Mesendoderm (in vitro differentiated cells): ENCODE measurements at regions not wholly inside any gene's neighbourhood (a gene's known extent, or its start where the extent isn't known, plus 50 kb on each side); places are given as distances from the start of the nearest gene placed in this dataset.

Experiments used
- DNase-seq: peaks from one replicate; pipeline ENCODE4 v3.0.0; 2013
- H2AK5ac ChIP-seq: 2 replicates; pipeline ENCODE4 v1.6.1; 2013; ENCODE audit warnings: low read length, inconsistent platforms
- H2BK120ac ChIP-seq: 2 replicates; pipeline ENCODE4 v1.6.1; 2013; ENCODE audit warnings: low read depth, mild to moderate bottlenecking, low read length, moderate library complexity, mixed read lengths
- H2BK15ac ChIP-seq: replicated peaks from 2 replicates; pipeline ENCODE4 v1.6.1; 2013; ENCODE audit warnings: low read depth, mild to moderate bottlenecking, moderate library complexity
- H2BK5ac ChIP-seq: 2 replicates; pipeline ENCODE4 v1.6.1; 2013; ENCODE audit warnings: low read length, inconsistent platforms
- H3K18ac ChIP-seq: 2 replicates; pipeline ENCODE4 v1.6.1; 2013; ENCODE audit warnings: mild to moderate bottlenecking, low read length, mixed read lengths
- H3K23ac ChIP-seq: one replicate; pipeline ENCODE4 v1.6.1; 2013; ENCODE audit warnings: low read length
- H3K27ac ChIP-seq: 2 replicates; pipeline ENCODE4 v1.5.1; 2013; ENCODE audit warnings: low read depth, mild to moderate bottlenecking, inconsistent platforms, low read length, moderate library complexity
- H3K27me3 ChIP-seq: 2 replicates; pipeline ENCODE4 v1.6.1; 2013; ENCODE audit warnings: low read length, control low read depth, mild to moderate bottlenecking, inconsistent platforms; ENCODE audit not compliant: insufficient read depth, poor library complexity
- H3K36me3 ChIP-seq: 2 replicates; pipeline ENCODE4 v1.6.1; 2013; ENCODE audit warnings: low read length, inconsistent platforms; ENCODE audit not compliant: control insufficient read depth, insufficient read depth
- H3K4ac ChIP-seq: one replicate; pipeline ENCODE4 v1.6.1; 2013; ENCODE audit warnings: low read depth, mild to moderate bottlenecking, low read length, moderate library complexity
- H3K4me1 ChIP-seq: 2 replicates; pipeline ENCODE4 v1.6.1; 2013; ENCODE audit warnings: low read depth, low read length, inconsistent platforms; ENCODE audit not compliant: control insufficient read depth
- H3K4me2 ChIP-seq: 2 replicates; pipeline ENCODE4 v1.6.1; 2013; ENCODE audit warnings: low read length
- H3K4me3 ChIP-seq: 2 replicates; pipeline ENCODE4 v1.5.1; 2013; ENCODE audit warnings: mild to moderate bottlenecking, low read length
- H3K56ac ChIP-seq: one replicate; pipeline ENCODE4 v1.6.1; 2013; ENCODE audit warnings: low read length
- H3K79me1 ChIP-seq: 2 replicates; pipeline ENCODE4 v1.6.1; 2013; ENCODE audit warnings: low read length, inconsistent platforms
- H3K79me2 ChIP-seq: 2 replicates; pipeline ENCODE4 v1.6.1; 2013; ENCODE audit warnings: mild to moderate bottlenecking, low read length; ENCODE audit not compliant: control insufficient read depth, insufficient read depth
- H3K9ac ChIP-seq: 2 replicates; pipeline ENCODE4 v1.6.1; 2013; ENCODE audit warnings: low read length, inconsistent platforms
- H4K5ac ChIP-seq: one replicate; pipeline ENCODE4 v1.6.1; 2013; ENCODE audit warnings: low read length
- H4K8ac ChIP-seq: one replicate; pipeline ENCODE4 v1.6.1; 2013; ENCODE audit warnings: low read depth, mild to moderate bottlenecking, control low read depth, low read length, moderate library complexity
- WGBS: extraction: QIAGEN DNeasy Blood & Tissue Kit; methylation state at CpG from one replicate; pipeline ENCODE4 v1.1.7; 2013; ENCODE audit warnings: low lambda C conversion rate, missing lambda C conversion rate; ENCODE audit not compliant: insufficient coverage; ENCODE audit errors: extremely low coverage; 5-methylcytosine and 5-hydroxymethylcytosine counted together

DNA sequence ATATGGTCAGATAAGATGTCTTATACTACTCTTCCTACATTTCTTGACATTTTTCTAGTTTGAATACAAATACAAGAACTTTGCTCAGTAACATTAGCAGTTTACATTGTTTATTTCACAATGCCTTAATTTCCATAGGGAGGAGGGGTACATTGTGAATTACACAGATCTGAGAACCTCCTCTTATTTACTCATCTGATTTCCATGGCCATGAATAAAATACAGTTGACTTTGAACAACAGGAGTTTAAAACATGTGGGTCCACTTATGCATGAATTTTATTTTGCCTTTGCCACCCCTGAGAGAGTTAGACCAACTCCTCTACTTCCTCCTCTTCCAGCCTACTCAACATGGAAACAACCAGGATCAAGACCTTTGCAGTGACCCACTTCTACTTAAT, 67.7 kb downstream of the MGST1 start:
- H2BK15ac ChIP-seq = no peak overlapping the region
- H3K9ac ChIP-seq = no peak overlapping the region
- no peaks in the 10 kb centered on the region for H3K79me2 ChIP-seq
- no peak overlapping the region for H2AK5ac ChIP-seq
- H3K4me2 ChIP-seq = no peak overlapping the region
- no peak overlapping the region for H3K56ac ChIP-seq
- no peak for DNase-seq
- H3K4ac ChIP-seq = no peak overlapping the region
- no peak overlapping the region for H2BK120ac ChIP-seq
- H4K8ac ChIP-seq = no peak overlapping the region
- H2BK5ac ChIP-seq = no peak overlapping the region
- H3K18ac ChIP-seq = no peak overlapping the region
- H3K4me1 ChIP-seq = no peaks in the 10 kb centered on the region
- no peak overlapping the region for H3K4me3 ChIP-seq
- H3K36me3 ChIP-seq = no peaks in the 10 kb centered on the region
- no peak overlapping the region for H3K23ac ChIP-seq
- H3K27ac ChIP-seq = no peak overlapping the region
- no peaks in the 10 kb centered on the region for H3K27me3 ChIP-seq
- no peaks in the 10 kb centered on the region for H3K79me1 ChIP-seq
- H4K5ac ChIP-seq = no peak overlapping the region

DNA sequence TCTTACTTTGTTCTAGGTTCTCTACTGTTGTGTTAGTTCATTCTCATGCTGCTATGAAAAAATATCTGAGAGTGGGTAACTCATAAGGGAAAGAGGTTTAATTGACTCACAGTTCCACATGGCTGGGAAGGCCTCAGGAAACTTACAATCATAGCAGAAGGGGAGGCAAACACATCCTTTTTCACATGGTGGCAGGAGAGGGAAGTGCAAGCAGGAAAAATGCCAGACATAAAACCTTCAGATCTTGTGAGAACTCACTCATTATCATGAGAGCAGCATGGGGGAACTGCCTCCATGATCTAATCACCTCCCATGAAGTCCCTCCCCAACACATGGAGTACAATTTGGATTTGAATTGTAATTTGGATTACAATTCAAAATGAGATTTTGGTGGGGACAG, 69.6 kb downstream of the MGST1 start:
- Histone ChIP-seq H3K27ac (no peak overlapping the region), H3K36me3 (no peaks in the 10 kb centered on the region), H3K79me2 (no peaks in the 10 kb centered on the region), H3K4ac (no peak overlapping the region), H3K27me3 (no peaks in the 10 kb centered on the region), H3K18ac (no peak overlapping the region), H4K8ac (no peak overlapping the region), H3K4me2 (no peak overlapping the region), H3K4me1 (no peaks in the 10 kb centered on the region), H4K5ac (no peak overlapping the region), H3K56ac (no peak overlapping the region), H3K23ac (no peak overlapping the region), H3K79me1 (no peaks in the 10 kb centered on the region), H3K9ac (no peak overlapping the region), H2BK15ac (no peak overlapping the region), H3K4me3 (no peak overlapping the region), H2AK5ac (no peak overlapping the region), H2BK5ac (no peak overlapping the region), H2BK120ac (no peak overlapping the region)
- peak; percentile 44 for DNase-seq

DNA sequence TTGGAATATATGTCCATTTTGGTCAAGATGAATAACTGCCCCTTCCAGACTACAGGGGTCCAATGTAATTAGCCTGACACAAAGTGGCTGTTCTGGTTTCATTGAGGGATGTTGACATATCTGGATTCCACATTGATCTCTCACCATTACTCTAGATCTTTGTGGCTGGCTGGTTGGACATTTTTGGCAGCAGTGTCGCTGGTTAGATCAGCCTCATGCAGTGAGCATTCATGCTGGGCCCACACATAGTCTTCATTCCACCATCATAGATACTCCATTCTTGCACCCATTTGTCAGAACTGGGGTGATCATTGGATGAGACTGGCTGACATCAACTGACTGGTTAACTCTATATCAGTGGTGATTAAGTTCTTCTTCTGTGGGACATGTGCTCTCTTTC, 74.4 kb downstream of the MGST1 start:
- Histone ChIP-seq H3K27me3 (no peaks in the 10 kb centered on the region), H3K79me1 (no peaks in the 10 kb centered on the region), H2BK5ac (no peak overlapping the region), H3K4me1 (no peaks in the 10 kb centered on the region), H4K8ac (no peak overlapping the region), H3K27ac (no peak overlapping the region), H3K23ac (no peak overlapping the region), H2BK120ac (no peak overlapping the region), H2AK5ac (no peak overlapping the region), H2BK15ac (no peak overlapping the region), H3K56ac (no peak overlapping the region), H3K36me3 (no peaks in the 10 kb centered on the region), H3K4me2 (no peak overlapping the region), H3K18ac (no peak overlapping the region), H4K5ac (no peak overlapping the region), H3K9ac (no peak overlapping the region), H3K4ac (no peak overlapping the region), H3K79me2 (no peaks in the 10 kb centered on the region), H3K4me3 (no peak overlapping the region)
- WGBS = no CpG with 5 or more reads among the region's 1 CpG
- no peak for DNase-seq

DNA sequence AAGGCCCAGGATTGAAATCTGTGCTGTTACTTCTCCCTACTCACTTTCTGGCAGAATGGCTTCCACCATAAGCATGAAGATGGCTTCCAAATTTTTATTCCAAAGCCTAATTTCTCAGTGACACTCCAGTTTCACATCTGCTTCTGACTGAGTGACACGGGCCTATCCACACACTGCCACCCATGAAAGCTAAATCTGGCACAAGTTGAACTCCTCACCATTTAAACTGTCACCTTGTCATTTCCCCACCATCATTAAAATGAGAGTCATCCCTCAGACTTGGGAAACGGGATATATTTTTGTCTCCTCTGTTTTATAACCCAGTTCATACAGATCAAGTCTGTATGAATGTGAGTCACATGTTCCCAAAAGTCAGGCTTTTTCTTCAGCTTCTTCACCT, 77.1 kb downstream of the MGST1 start:
- Histone ChIP-seq H3K27ac (no peak overlapping the region), H2BK120ac (no peak overlapping the region), H4K5ac (no peak overlapping the region), H3K4me3 (no peak overlapping the region), H2BK5ac (no peak overlapping the region), H3K4me2 (no peak overlapping the region), H3K9ac (no peak overlapping the region), H3K56ac (no peak overlapping the region), H3K23ac (no peak overlapping the region), H3K4ac (no peak overlapping the region), H3K27me3 (no peaks in the 10 kb centered on the region), H2AK5ac (no peak overlapping the region), H4K8ac (no peak overlapping the region), H3K36me3 (no peaks in the 10 kb centered on the region), H2BK15ac (no peak overlapping the region), H3K4me1 (no peaks in the 10 kb centered on the region), H3K18ac (no peak overlapping the region), H3K79me1 (no peaks in the 10 kb centered on the region), H3K79me2 (no peaks in the 10 kb centered on the region)
- no CpG with 5 or more reads among the region's 2 CpGs for WGBS
- no peak for DNase-seq

DNA sequence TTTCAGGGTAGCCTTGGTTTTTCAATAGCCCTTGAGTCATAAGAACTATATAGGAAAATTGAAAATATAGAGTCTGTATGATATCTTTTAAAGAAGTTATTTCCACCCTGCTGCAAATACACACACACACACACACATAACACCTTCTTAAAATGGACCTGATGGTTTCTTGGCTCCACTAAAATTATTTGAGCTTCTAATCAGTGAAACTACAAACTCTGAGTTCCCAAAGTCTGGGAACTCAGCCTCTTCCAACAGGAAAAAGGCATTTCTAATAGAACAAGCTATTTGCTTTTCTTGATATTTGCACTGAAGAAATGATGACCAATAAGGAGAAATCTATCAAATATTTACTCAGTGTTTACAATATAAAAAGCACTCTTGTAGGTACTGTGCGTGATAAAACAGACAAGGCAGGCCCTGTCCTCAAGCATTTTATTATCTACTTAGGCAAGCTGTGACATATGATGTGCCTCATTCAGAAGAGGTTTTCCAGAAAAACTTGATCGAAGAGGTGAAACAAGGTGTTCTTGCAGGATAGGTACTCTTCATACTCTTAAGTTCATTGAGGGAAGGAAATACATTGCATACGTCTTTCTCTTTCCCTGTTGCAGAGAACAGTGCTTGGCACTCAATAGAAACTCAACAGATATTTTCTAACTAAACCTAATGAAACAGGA, 88.6 kb downstream of the MGST1 start:
- Histone ChIP-seq H4K8ac (no peak overlapping the region), H3K9ac (no peak overlapping the region), H2BK120ac (no peak overlapping the region), H3K18ac (no peak overlapping the region), H3K23ac (no peak overlapping the region), H3K79me2 (no peaks in the 10 kb centered on the region), H3K79me1 (no peaks in the 10 kb centered on the region), H4K5ac (no peak overlapping the region), H3K4me3 (no peak overlapping the region), H3K36me3 (no peaks in the 10 kb centered on the region), H3K27ac (no peak overlapping the region), H3K56ac (no peak overlapping the region), H3K4me2 (no peak overlapping the region), H2AK5ac (no peak overlapping the region), H3K4me1 (no peaks in the 10 kb centered on the region), H2BK5ac (no peak overlapping the region), H2BK15ac (no peak overlapping the region), H3K27me3 (no peaks in the 10 kb centered on the region), H3K4ac (no peak overlapping the region)
- no CpG with 5 or more reads among the region's 3 CpGs for WGBS
- no peak for DNase-seq

DNA sequence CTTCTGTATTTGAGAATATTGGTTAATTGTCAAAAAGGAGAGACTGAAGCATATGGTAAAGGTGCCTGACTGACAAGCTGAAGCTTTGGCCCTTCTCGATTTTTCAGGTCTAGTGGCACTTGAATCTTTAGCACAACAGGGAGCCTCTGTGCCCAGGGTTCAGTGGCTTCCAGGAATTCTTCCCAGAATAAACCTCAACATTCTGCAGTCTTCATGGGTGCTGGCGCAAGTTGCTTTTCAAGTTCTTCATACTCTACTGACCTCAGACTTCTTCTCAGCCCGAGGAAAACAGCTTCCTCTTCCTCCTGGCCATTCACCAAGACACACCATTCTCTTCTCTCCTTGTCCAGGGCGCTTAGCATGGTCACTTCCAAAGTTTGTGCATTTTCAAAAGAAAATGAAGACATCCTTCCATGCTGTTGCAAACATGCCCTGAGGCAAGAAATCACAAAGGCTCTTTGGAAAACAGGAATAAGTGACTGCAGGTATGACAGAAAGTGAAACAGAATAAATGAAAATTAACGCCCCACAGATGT, 89.9 kb downstream of the MGST1 start:
- no peaks in the 10 kb centered on the region for H3K79me1 ChIP-seq
- H2AK5ac ChIP-seq = no peak overlapping the region
- H3K27me3 ChIP-seq = no peaks in the 10 kb centered on the region
- DNase-seq = no peak
- no peak overlapping the region for H3K4ac ChIP-seq
- no peaks in the 10 kb centered on the region for H3K79me2 ChIP-seq
- no peaks in the 10 kb centered on the region for H3K4me1 ChIP-seq
- H4K5ac ChIP-seq = no peak overlapping the region
- no peak overlapping the region for H2BK120ac ChIP-seq
- no peaks in the 10 kb centered on the region for H3K36me3 ChIP-seq
- H3K9ac ChIP-seq = no peak overlapping the region
- no CpG with 5 or more reads among the region's 5 CpGs for WGBS
- no peak overlapping the region for H3K56ac ChIP-seq
- H4K8ac ChIP-seq = no peak overlapping the region
- H3K23ac ChIP-seq = no peak overlapping the region
- no peak overlapping the region for H3K27ac ChIP-seq
- no peak overlapping the region for H3K4me3 ChIP-seq
- H3K4me2 ChIP-seq = no peak overlapping the region
- H2BK15ac ChIP-seq = no peak overlapping the region
- H3K18ac ChIP-seq = no peak overlapping the region
- H2BK5ac ChIP-seq = no peak overlapping the region
